H7 (cell line): ENCODE measurements at regions not wholly inside any gene's neighbourhood (a gene's known extent, or its start where the extent isn't known, plus 50 kb on each side); places are given as distances from the start of the nearest gene placed in this dataset.

Source experiments
- DNase-seq: peaks from one replicate; pipeline ENCODE4 v3.0.0; 2012
- H3K27me3 ChIP-seq: 2 replicates; pipeline ENCODE4 v1.6.0; 2011; ENCODE audit warnings: mild to moderate bottlenecking, low read length; ENCODE audit not compliant: control insufficient read depth, insufficient read depth
- H3K36me3 ChIP-seq: replicated peaks from 2 replicates; pipeline ENCODE4 v1.5.1; 2011; ENCODE audit warnings: low read length; ENCODE audit not compliant: control insufficient read depth, insufficient read depth
- H3K4me3 ChIP-seq: 2 replicates; pipeline ENCODE4 v1.5.1; 2011; ENCODE audit warnings: low read depth, mild to moderate bottlenecking, control low read depth, low read length, moderate library complexity; ENCODE audit not compliant: insufficient read depth

DNA sequence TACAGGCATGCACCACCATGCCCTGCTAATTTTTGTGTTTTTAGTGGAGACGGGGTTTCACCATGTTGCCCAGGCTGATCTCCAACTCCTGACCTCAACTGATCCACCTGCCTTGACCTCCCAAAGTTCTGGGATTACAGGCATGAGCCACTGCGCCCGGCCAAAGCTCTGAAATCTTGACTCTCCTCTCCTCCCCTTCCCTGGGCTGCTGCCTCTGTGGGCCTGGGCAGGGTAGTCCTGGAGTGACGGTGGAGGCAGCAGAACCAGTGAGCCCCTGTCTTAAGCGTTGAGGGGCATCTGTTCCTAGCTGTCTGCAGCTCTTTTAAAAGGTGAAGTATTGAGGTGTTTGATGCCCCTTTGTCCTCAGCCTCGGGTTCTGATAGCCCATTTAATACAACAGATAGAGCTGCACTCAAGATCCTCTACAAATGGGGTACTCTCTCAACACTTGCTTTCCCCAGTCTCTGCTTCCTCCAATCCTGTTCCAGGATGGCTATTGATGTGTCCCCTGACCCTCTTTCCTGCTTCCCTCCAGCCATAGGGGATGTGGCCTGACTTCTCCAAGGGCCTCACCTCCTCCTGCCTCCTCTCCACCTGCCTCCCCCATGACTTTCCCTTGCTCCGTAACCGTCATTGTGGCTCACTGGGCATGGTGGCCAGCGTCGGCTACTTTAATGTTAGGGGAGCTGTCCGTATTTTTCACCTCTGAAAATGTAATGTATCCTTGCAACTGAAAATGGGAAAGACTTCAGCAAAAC is 442.5 kb downstream of the GLRX3 start:
- Histone ChIP-seq H3K27me3 (no peaks in the 10 kb centered on the region; the same call in 1 of the 2 replicates), H3K4me3 (no peak overlapping the region), H3K36me3 (no peaks in the 10 kb centered on the region)
- no peak for DNase-seq

GRCh38 chr10:130579913-130580312 is 443.7 kb downstream of the GLRX3 start:
- no peaks in the 10 kb centered on the region for H3K36me3 ChIP-seq
- H3K4me3 ChIP-seq: no peak overlapping the region
- DNase-seq: no peak
- H3K27me3 ChIP-seq: no peaks in the 10 kb centered on the region; the same call in 1 of the 2 replicates

- Histone ChIP-seq H3K36me3 (no peaks in the 10 kb centered on the region), H3K4me3 (no peak overlapping the region), H3K27me3 (no peaks in the 10 kb centered on the region; the same call in 1 of the 2 replicates)
- no peak for DNase-seq
These were observed 444.8 kb downstream of the GLRX3 start for GRCh38 chr10:130580975-130581374.

DNA sequence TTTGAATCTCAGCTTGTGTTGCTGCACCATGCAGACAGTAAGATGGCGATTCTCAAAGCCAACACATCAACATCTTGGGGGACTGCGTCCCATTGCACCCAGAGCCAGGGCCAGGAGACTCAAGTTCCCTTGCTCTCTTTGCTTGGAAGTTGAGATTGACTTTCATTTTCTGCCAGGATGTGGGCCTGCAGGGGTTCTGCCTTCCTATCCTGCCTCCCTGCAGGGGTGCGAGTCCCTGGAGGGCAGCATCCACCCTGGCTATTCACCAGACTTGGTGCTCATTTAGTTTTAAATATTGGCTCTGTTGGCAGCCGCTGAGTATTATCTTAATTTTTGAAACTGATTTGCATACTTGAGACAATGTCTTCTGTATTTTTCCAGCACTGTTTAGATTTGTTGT is 451.5 kb downstream of the GLRX3 start:
- Histone ChIP-seq H3K4me3 (no peak overlapping the region), H3K36me3 (no peaks in the 10 kb centered on the region), H3K27me3 (no peaks in the 10 kb centered on the region)
- DNase-seq: no peak

- Histone ChIP-seq H3K4me3 (no peak overlapping the region), H3K36me3 (no peaks in the 10 kb centered on the region), H3K27me3 (no peaks in the 10 kb centered on the region)
- DNase-seq: no peak
These were observed 469.8 kb downstream of the GLRX3 start for GRCh38 chr10:130606001-130606405.

- no peak for DNase-seq
- no peaks in the 10 kb centered on the region for H3K27me3 ChIP-seq
- no peak overlapping the region for H3K4me3 ChIP-seq
- no peaks in the 10 kb centered on the region for H3K36me3 ChIP-seq
These were observed 471.2 kb downstream of the GLRX3 start for GRCh38 chr10:130607366-130607765.

- Histone ChIP-seq H3K4me3 (no peak overlapping the region), H3K36me3 (no peaks in the 10 kb centered on the region), H3K27me3 (no peaks in the 10 kb centered on the region)
- DNase-seq: no peak
These were observed 475.0 kb downstream of the GLRX3 start for GRCh38 chr10:130611239-130611638.

DNA sequence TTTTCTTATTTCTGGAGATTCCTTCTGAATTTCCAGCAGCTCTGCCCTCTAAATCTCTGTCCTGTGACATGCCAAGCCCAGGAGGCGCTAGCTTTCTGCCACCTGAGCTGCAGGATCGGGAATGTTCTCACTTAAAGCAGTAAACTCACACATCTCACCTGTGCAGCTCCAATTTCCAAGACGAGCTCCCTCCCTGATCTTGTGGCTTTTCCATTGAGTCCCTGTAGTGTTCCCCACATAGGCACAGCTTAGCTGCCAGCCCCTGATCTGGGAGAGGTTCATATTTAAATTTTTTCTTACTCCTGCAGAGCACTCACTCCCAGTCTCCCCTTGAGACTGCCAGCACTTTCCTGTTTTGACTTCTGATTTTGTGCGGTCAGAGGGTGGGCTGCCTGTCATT is 479.3 kb downstream of the GLRX3 start:
- H3K27me3 ChIP-seq: no peaks in the 10 kb centered on the region
- no peaks in the 10 kb centered on the region for H3K36me3 ChIP-seq
- H3K4me3 ChIP-seq: no peak overlapping the region
- DNase-seq: peak; percentile 21

GRCh38 chr10:130617985-130618384 is 481.8 kb downstream of the GLRX3 start:
- no peak overlapping the region for H3K4me3 ChIP-seq
- H3K27me3 ChIP-seq: no peaks in the 10 kb centered on the region
- no peak for DNase-seq
- H3K36me3 ChIP-seq: no peaks in the 10 kb centered on the region

- Histone ChIP-seq H3K36me3 (no peaks in the 10 kb centered on the region), H3K27me3 (no peaks in the 10 kb centered on the region), H3K4me3 (no peak overlapping the region)
- DNase-seq: no peak
These were observed 482.5 kb downstream of the GLRX3 start for GRCh38 chr10:130618647-130619046.

GRCh38 chr10:130621231-130621775 is 485.1 kb downstream of the GLRX3 start:
- H3K27me3 ChIP-seq: no peaks in the 10 kb centered on the region

DNA sequence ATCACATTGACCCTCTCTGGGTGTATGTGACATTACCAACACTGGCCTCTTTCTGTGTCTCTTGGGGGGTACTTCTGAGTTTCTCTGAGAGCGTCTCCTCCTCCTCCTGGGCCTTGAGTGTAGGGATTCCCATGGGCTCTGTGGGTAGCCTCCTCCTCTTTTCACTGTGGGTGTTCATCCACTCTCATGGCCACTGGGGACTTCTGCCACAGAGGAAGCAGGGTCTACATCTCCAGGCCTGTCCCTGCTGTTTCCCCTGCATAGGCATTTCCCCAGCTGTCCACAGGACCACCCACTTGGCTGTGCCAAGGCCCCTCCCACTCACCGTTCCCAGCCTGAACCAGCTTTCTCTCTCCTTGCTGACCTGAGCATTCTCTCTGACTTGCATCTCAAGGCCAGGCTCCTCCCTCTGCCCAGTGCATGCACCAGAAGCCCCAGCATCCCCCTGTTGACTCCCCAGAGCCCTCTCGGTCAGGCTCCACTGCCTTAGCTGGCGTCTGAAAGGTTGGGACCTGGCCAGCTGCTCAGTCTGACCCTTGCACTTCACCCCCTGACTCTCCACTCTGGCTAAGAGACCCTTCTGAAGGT is 487.6 kb downstream of the GLRX3 start:
- Histone ChIP-seq H3K36me3 (no peaks in the 10 kb centered on the region), H3K27me3 (no peaks in the 10 kb centered on the region), H3K4me3 (no peak overlapping the region)
- DNase-seq: no peak

More at GRCh38 chr10:130621231-130621775, 485.1 kb downstream of the GLRX3 start:
- Histone ChIP-seq H3K36me3 (no peaks in the 10 kb centered on the region), H3K4me3 (no peak overlapping the region)
- no peak for DNase-seq

DNA sequence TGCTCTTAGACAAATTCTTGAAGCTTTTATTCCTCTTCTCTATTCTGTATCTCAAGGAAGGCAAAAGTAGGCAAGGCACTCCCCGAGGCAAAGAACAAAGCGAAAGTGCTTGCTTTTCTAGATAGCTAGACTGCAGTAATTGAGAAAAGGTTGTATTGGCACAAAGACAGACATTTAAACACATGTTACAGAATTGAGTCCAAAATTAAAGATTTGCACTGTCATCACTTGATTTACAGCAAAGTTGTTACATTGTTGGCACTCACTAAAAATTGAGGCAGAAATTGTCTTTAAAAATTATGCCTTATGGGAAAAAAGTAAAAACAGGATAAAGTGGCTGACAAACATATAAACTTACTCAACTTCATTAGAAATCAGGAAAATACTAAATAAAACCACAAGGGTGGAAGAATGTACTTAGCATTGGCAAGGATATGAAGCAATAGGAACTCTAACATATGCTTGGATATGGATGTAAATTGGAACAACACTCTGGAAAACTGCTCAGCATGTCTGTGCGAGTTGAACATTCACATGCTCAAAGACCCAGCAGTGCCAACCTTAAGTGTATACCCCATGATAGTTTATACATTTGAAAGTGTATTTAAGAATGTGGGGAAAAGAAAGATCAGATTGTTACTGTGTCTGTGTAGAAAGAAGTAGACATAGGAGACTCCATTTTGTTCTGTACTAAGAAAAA is 491.3 kb downstream of the GLRX3 start:
- Histone ChIP-seq H3K4me3 (no peak overlapping the region), H3K27me3 (no peaks in the 10 kb centered on the region), H3K36me3 (no peaks in the 10 kb centered on the region)
- no peak for DNase-seq

DNA sequence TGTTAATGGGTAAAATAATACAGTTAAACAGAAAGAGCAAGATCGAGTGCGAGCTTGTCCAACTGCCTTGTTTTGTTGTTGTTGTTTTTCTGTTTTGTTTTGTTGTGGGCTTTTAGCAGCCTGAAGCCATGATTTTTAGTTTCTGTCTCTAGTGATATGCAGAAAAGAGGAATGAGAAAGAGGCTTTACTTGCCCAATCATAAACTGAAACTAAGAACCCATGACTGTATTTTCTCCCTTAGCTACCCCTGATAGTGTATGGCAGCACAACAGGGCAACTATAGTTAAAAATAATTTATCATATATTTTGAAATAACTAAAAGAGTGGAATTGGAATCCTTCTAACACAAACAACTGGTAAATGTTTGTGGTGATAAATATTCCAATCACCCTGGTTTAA is 493.9 kb downstream of the GLRX3 start:
- H3K27me3 ChIP-seq: no peaks in the 10 kb centered on the region
- H3K36me3 ChIP-seq: no peaks in the 10 kb centered on the region
- no peak for DNase-seq
- no peak overlapping the region for H3K4me3 ChIP-seq
